GM23338 (cell line): ENCODE measurements at regions not wholly inside any gene's neighbourhood (a gene's known extent, or its start where the extent isn't known, plus 50 kb on each side); places are given as distances from the start of the nearest gene placed in this dataset.

Source experiments
- ATAC-seq: fragments of 200-7000 bp; cut with Tn5 transposase; 3 replicates; pipeline ENCODE4 v1.9.1; 2020
- DNase-seq: peaks from one replicate; pipeline ENCODE4 v3.0.0-alpha.2; 2015; ENCODE audit warnings: low spot score
- H2AFZ ChIP-seq: fragments of 200-600 bp; sonication (generic); 2 replicates; pipeline ENCODE4 v1.8.0; 2016; ENCODE audit warnings: antibody characterized with exemption, mild to moderate bottlenecking, moderate library complexity
- H3F3A ChIP-seq: fragments of 200-600 bp; sonication (generic); replicated peaks from 2 replicates; pipeline ENCODE4 v1.8.0; 2017; ENCODE audit warnings: antibody characterized with exemption, mixed run types, low read depth
- H3K27ac ChIP-seq: fragments of 200-600 bp; sonication (generic); 2 replicates; pipeline ENCODE4 v1.6.1; 2016; ENCODE audit warnings: low read depth
- H3K27me3 ChIP-seq: fragments of 200-600 bp; sonication (generic); 2 replicates; pipeline ENCODE4 v1.8.0; 2016; ENCODE audit warnings: mild to moderate bottlenecking, mixed run types, moderate library complexity; ENCODE audit not compliant: insufficient read depth
- H3K36me3 ChIP-seq: fragments of 200-600 bp; sonication (generic); 2 replicates; pipeline ENCODE4 v1.8.0; 2016; ENCODE audit warnings: mild to moderate bottlenecking; ENCODE audit not compliant: insufficient read depth
- H3K4me1 ChIP-seq: fragments of 200-600 bp; sonication (generic); 2 replicates; pipeline ENCODE4 v1.8.0; 2016; ENCODE audit warnings: mild to moderate bottlenecking, moderate library complexity; ENCODE audit not compliant: insufficient read depth
- H3K4me2 ChIP-seq: fragments of 200-600 bp; sonication (generic); 2 replicates; pipeline ENCODE4 v1.7.1; 2017; ENCODE audit warnings: mixed run types
- H3K4me3 ChIP-seq: fragments of 200-600 bp; sonication (generic); 2 replicates; pipeline ENCODE4 v1.6.1; 2016; ENCODE audit warnings: mixed run types
- H3K79me2 ChIP-seq: fragments of 200-600 bp; sonication (generic); replicated peaks from 2 replicates; pipeline ENCODE4 v1.8.0; 2017; ENCODE audit warnings: mild to moderate bottlenecking; ENCODE audit not compliant: insufficient read depth
- H3K9me2 ChIP-seq: fragments of 200-600 bp; sonication (generic); 2 replicates; pipeline ENCODE4 v1.8.0; 2017; ENCODE audit not compliant: insufficient read depth
- H4K20me1 ChIP-seq: fragments of 200-600 bp; sonication (generic); replicated peaks from 2 replicates; pipeline ENCODE4 v1.8.0; 2017; ENCODE audit warnings: mild to moderate bottlenecking; ENCODE audit not compliant: insufficient read depth
- H3K27ac Mint-ChIP-seq: 2 replicates; pipeline ENCODE4 v1.8.0; 2020; ENCODE audit warnings: inconsistent platforms, mild to moderate bottlenecking, moderate library complexity, mixed read lengths
- H3K27me3 Mint-ChIP-seq: 3 replicates; pipeline ENCODE4 v1.8.0; 2022; ENCODE audit warnings: low read depth, mild to moderate bottlenecking, moderate library complexity, mixed read lengths, inconsistent platforms; ENCODE audit not compliant: insufficient read depth, poor library complexity
- H3K36me3 Mint-ChIP-seq: 3 replicates; pipeline ENCODE4 v1.8.0; 2021; ENCODE audit warnings: low read depth, mild to moderate bottlenecking, inconsistent platforms, moderate library complexity, mixed read lengths
- H3K4me1 Mint-ChIP-seq: 3 replicates; pipeline ENCODE4 v1.8.0; 2020; ENCODE audit warnings: mild to moderate bottlenecking, inconsistent platforms, mixed read lengths
- H3K4me3 Mint-ChIP-seq: 3 replicates; pipeline ENCODE4 v1.8.0; 2021; ENCODE audit warnings: moderate library complexity, mild to moderate bottlenecking, inconsistent platforms, mixed read lengths
- H3K9me3 Mint-ChIP-seq: 3 replicates; pipeline ENCODE4 v1.8.0; 2020; ENCODE audit warnings: moderate library complexity, mild to moderate bottlenecking, inconsistent platforms, mixed read lengths
- CREB1 ChIP-seq: fragments of 250-450 bp; sonication (Bioruptor Pico); IDR thresholded peaks from 2 replicates; pipeline ENCODE4 v1.5.0; 2020; ENCODE audit warnings: low read depth, mild to moderate bottlenecking, moderate library complexity
- EZH2 ChIP-seq: fragments of 200-600 bp; sonication (generic); IDR thresholded peaks from one replicate; pipeline ENCODE4 v1.8.0; 2017; ENCODE audit warnings: antibody characterized with exemption, mild to moderate bottlenecking, low read depth; ENCODE audit not compliant: unreplicated experiment
- EZH2phosphoT487 ChIP-seq: fragments of 200-600 bp; sonication (generic); IDR thresholded peaks from one replicate; pipeline ENCODE4 v1.8.1; 2018; ENCODE audit warnings: antibody characterized with exemption; ENCODE audit not compliant: unreplicated experiment
- JUNB ChIP-seq: IDR thresholded peaks from one replicate; pipeline ENCODE4 v1.6.1; 2016; ENCODE audit warnings: antibody characterized with exemption; ENCODE audit not compliant: unreplicated experiment
- NANOG ChIP-seq: IDR thresholded peaks from 2 replicates; pipeline ENCODE4 v1.6.1; 2016; ENCODE audit warnings: antibody characterized with exemption, borderline replicate concordance
- POLR2AphosphoS5 ChIP-seq: IDR thresholded peaks from 2 replicates; pipeline ENCODE4 v1.6.1; 2016; ENCODE audit warnings: antibody characterized with exemption, low read depth
- ZNF114 ChIP-seq: fragments of 250-450 bp; sonication (Bioruptor Pico); IDR thresholded peaks from 2 replicates; pipeline ENCODE4 v1.5.0; 2020; ENCODE audit warnings: mild to moderate bottlenecking, moderate library complexity
- ZNF331 ChIP-seq: fragments of 250-450 bp; sonication (Bioruptor Pico); IDR thresholded peaks from 2 replicates; pipeline ENCODE4 v1.5.0; 2020; ENCODE audit warnings: low read depth, mild to moderate bottlenecking, moderate library complexity
- ZNF462 ChIP-seq: fragments of 250-450 bp; sonication (Bioruptor Pico); IDR thresholded peaks from 2 replicates; pipeline ENCODE4 v1.5.0; 2020; ENCODE audit warnings: mild to moderate bottlenecking, moderate library complexity
- TF ChIP-seq, protein P1 (sequence below): IDR thresholded peaks from 2 replicates; pipeline ENCODE4 v1.6.1; 2016; ENCODE audit warnings: antibody characterized with exemption
- TF ChIP-seq, protein P2 (sequence below), 2 experiments: fragments of 200-600 bp in 1 of 2; sonication (generic) in 1 of 2; conservative IDR thresholded peaks; 2 replicates each; pipeline versions ENCODE4 v1.5.1 to v1.6.1; 2016 to 2017; ENCODE audit warnings: antibody characterized with exemption in 2 of 2, low read depth in 2 of 2, mild to moderate bottlenecking in 2 of 2, moderate library complexity in 1 of 2

DNA sequence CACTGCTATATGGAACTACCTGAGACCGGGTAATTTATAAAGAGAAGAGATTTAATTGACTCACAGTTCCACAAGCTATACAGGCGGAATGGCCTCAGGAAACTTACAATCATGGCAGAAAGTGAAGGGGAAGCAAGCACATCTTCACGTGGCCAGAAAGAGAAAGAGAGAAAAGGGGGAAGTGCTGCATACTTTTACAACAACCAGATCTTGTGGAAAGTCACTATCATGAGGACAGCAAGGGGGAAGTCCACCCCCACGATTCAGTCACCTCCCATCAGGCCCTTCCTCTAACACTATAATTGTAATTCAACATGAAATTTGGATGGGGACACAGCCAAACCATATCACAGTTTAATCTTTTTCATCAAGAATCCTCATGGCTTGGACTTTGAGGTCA is 339.2 kb upstream of the AJAP1 start:
- peaks cover 11% of the 10 kb centered on the region for H3K36me3 ChIP-seq
- no peak overlapping the region for H3K27ac ChIP-seq
- no peak overlapping the region for H3K4me3 ChIP-seq
- peaks cover 44% of the 10 kb centered on the region for H3K36me3 Mint-ChIP-seq
- H3K4me2 ChIP-seq: no peak overlapping the region
- H3K79me2 ChIP-seq: no peaks in the 10 kb centered on the region
- TF ChIP-seq EZH2phosphoT487: no peak
- no peak for TF ChIP-seq ZNF331 (CRISPR knock-in tag)
- no peak for TF ChIP-seq NANOG
- no peak for TF ChIP-seq POLR2AphosphoS5
- no peak for TF ChIP-seq CREB1
- no peak for TF ChIP-seq JUNB
- no peak for TF ChIP-seq ZNF462
- no peak for TF ChIP-seq ZNF114
- TF ChIP-seq EZH2: no peak
- TF ChIP-seq, protein P1, sequence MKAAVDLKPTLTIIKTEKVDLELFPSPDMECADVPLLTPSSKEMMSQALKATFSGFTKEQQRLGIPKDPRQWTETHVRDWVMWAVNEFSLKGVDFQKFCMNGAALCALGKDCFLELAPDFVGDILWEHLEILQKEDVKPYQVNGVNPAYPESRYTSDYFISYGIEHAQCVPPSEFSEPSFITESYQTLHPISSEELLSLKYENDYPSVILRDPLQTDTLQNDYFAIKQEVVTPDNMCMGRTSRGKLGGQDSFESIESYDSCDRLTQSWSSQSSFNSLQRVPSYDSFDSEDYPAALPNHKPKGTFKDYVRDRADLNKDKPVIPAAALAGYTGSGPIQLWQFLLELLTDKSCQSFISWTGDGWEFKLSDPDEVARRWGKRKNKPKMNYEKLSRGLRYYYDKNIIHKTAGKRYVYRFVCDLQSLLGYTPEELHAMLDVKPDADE: no peak
- TF ChIP-seq, protein P2, sequence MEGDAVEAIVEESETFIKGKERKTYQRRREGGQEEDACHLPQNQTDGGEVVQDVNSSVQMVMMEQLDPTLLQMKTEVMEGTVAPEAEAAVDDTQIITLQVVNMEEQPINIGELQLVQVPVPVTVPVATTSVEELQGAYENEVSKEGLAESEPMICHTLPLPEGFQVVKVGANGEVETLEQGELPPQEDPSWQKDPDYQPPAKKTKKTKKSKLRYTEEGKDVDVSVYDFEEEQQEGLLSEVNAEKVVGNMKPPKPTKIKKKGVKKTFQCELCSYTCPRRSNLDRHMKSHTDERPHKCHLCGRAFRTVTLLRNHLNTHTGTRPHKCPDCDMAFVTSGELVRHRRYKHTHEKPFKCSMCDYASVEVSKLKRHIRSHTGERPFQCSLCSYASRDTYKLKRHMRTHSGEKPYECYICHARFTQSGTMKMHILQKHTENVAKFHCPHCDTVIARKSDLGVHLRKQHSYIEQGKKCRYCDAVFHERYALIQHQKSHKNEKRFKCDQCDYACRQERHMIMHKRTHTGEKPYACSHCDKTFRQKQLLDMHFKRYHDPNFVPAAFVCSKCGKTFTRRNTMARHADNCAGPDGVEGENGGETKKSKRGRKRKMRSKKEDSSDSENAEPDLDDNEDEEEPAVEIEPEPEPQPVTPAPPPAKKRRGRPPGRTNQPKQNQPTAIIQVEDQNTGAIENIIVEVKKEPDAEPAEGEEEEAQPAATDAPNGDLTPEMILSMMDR (conservative IDR thresholded peaks at IDR 0.05; ENCODE audit: low read depth in 2 of 2): no peak
- no peaks in the 10 kb centered on the region for H3F3A ChIP-seq
- DNase-seq (no peak), ATAC-seq (no peak)
- H3K4me3 Mint-ChIP-seq: no peak overlapping the region
- H4K20me1 ChIP-seq: no peaks in the 10 kb centered on the region
- H3K9me3 Mint-ChIP-seq: peaks cover 96% of the 10 kb centered on the region
- H2AFZ ChIP-seq: no peak overlapping the region
- peaks cover 7% of the 10 kb centered on the region for H3K27me3 Mint-ChIP-seq
- no peak overlapping the region for H3K27ac Mint-ChIP-seq
- no peaks in the 10 kb centered on the region for H3K9me2 ChIP-seq
- no peaks in the 10 kb centered on the region for H3K27me3 ChIP-seq
- H3K4me1 ChIP-seq: no peaks in the 10 kb centered on the region
- H3K4me1 Mint-ChIP-seq: peaks cover 3% of the 10 kb centered on the region; the same call in 1 of the 3 replicates
